Endothelial cell (in vitro differentiated cells): ENCODE measurements at regions not wholly inside any gene's neighbourhood (a gene's known extent, or its start where the extent isn't known, plus 50 kb on each side); places are given as distances from the start of the nearest gene placed in this dataset.

Experiments used
- DNase-seq: peaks from one replicate; pipeline ENCODE4 v3.0.0; 2021; ENCODE audit warnings: low spot score
- H3K27ac Mint-ChIP-seq: one replicate; pipeline ENCODE4 v1.8.0; 2021; ENCODE audit warnings: mixed read lengths, inconsistent platforms; ENCODE audit not compliant: unreplicated experiment
- H3K27me3 Mint-ChIP-seq: one replicate; pipeline ENCODE4 v1.8.0; 2021; ENCODE audit warnings: mild to moderate bottlenecking, moderate library complexity, mixed read lengths, inconsistent platforms; ENCODE audit not compliant: unreplicated experiment
- H3K36me3 Mint-ChIP-seq: one replicate; pipeline ENCODE4 v1.8.0; 2021; ENCODE audit warnings: mild to moderate bottlenecking, low read depth, mixed read lengths, inconsistent platforms; ENCODE audit not compliant: unreplicated experiment
- H3K4me1 Mint-ChIP-seq: one replicate; pipeline ENCODE4 v1.8.0; 2021; ENCODE audit warnings: mild to moderate bottlenecking, mixed read lengths, inconsistent platforms; ENCODE audit not compliant: unreplicated experiment
- H3K4me3 Mint-ChIP-seq: one replicate; pipeline ENCODE4 v1.8.0; 2021; ENCODE audit warnings: mild to moderate bottlenecking, mixed read lengths, inconsistent platforms; ENCODE audit not compliant: unreplicated experiment
- H3K9me3 Mint-ChIP-seq: one replicate; pipeline ENCODE4 v1.8.0; 2021; ENCODE audit warnings: mixed read lengths, inconsistent platforms; ENCODE audit not compliant: unreplicated experiment
- TF ChIP-seq, protein P1 (sequence below): fragments of 200-600 bp; sonication (generic); IDR thresholded peaks from one replicate; pipeline ENCODE4 v1.5.0; 2021; ENCODE audit warnings: antibody characterized with exemption; ENCODE audit not compliant: unreplicated experiment

DNA sequence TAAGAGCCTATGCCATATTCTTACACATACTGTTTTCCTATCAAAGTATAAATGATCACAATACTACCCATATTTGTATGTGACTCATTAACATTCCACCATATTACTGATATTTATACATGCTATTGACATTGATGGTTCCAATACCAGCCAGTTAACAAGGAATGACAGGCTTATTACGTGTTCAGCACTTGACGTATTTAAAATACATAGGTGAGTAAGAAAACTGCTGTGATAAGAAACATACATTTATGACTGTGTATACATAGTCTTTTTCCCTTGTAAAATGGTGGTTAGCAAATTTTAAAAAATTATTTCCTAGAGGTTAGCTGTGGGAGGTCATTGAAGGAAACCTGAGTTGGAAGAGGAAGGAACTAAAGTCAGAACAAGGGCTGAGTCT is 81.1 kb upstream of the NEUROD6 start:
- H3K36me3 Mint-ChIP-seq, result no peaks in the 10 kb centered on the region
- no peaks in the 10 kb centered on the region for H3K4me1 Mint-ChIP-seq
- no peak for DNase-seq
- H3K27me3 Mint-ChIP-seq, result no peaks in the 10 kb centered on the region
- H3K4me3 Mint-ChIP-seq, result no peak overlapping the region
- no peak overlapping the region for H3K27ac Mint-ChIP-seq
- no peaks in the 10 kb centered on the region for H3K9me3 Mint-ChIP-seq
- TF ChIP-seq, protein P1, sequence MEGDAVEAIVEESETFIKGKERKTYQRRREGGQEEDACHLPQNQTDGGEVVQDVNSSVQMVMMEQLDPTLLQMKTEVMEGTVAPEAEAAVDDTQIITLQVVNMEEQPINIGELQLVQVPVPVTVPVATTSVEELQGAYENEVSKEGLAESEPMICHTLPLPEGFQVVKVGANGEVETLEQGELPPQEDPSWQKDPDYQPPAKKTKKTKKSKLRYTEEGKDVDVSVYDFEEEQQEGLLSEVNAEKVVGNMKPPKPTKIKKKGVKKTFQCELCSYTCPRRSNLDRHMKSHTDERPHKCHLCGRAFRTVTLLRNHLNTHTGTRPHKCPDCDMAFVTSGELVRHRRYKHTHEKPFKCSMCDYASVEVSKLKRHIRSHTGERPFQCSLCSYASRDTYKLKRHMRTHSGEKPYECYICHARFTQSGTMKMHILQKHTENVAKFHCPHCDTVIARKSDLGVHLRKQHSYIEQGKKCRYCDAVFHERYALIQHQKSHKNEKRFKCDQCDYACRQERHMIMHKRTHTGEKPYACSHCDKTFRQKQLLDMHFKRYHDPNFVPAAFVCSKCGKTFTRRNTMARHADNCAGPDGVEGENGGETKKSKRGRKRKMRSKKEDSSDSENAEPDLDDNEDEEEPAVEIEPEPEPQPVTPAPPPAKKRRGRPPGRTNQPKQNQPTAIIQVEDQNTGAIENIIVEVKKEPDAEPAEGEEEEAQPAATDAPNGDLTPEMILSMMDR, result no peak

DNA sequence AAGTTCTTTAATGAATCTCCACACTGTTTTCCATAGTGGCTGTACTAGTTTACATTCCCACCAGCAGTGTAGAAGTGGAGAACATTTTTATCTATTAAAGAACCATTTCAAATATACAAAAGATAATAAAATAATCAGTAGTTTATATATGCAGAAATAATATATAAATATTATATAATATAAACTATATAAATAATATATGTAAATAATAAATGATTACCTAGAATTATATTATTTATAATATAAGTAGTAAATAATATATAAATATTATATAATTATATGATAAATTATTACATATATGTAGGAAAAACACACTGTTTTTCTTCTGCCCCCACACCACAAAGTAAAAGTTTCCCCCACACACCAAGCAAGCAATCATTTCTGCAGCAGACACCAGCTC is 83.5 kb upstream of the NEUROD6 start:
- Mint-ChIP-seq H3K27me3 (no peaks in the 10 kb centered on the region), H3K4me1 (no peaks in the 10 kb centered on the region), H3K4me3 (no peak overlapping the region), H3K27ac (no peak overlapping the region), H3K9me3 (no peaks in the 10 kb centered on the region), H3K36me3 (no peaks in the 10 kb centered on the region)
- no peak for DNase-seq
- TF ChIP-seq, protein P1, result no peak

DNA sequence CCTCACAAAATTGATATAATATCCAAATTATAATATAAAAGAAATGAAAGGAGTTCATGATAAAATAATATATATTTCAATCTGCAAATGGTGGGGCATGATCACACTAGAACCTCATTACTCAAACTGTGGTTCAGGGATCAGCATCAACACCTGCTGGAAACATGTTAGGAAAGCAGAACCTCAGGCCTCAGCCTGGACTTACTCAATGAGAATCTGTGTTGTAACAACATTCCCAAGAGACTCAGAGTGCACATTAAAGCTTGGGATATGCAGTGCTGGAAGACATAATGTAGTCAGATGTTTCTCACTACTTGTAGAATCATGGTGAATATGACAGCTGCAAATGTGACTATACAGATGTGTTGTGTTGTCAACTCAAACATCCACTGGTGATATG is 81.7 kb upstream of the ITPRID1 start:
- peaks cover 2% of the 10 kb centered on the region for H3K27me3 Mint-ChIP-seq
- no peaks in the 10 kb centered on the region for H3K9me3 Mint-ChIP-seq
- peaks cover 9% of the 10 kb centered on the region for H3K4me1 Mint-ChIP-seq
- no peak overlapping the region for H3K27ac Mint-ChIP-seq
- no peak for DNase-seq
- H3K4me3 Mint-ChIP-seq, result no peak overlapping the region
- no peaks in the 10 kb centered on the region for H3K36me3 Mint-ChIP-seq
- TF ChIP-seq, protein P1, result no peak

DNA sequence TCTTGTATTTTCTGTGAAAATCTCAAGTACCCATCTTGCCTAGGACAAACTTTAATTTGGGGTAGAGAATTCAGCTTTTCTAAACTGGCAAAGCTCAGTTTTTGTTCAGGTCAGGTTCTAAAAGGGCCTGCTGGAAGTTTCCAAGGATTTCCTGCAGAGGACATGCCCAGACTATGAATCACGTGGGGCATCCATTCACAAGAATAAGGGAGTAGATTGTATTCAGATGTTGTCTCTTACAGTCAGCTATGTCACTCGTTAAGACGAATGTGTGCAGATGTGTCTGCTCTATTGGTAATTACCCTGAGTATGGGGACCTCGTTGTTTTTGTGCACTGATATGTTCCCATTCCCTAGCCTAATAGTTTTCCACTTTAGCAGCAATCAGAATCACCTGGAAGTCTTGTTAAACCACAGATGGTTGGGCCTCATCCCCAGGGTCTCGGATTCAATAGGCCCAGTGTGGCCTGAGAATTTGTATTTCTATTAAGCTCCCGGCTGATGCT is 81.0 kb upstream of the ITPRID1 start:
- Mint-ChIP-seq H3K36me3 (no peaks in the 10 kb centered on the region), H3K4me3 (no peak overlapping the region), H3K27ac (no peak overlapping the region), H3K27me3 (peaks cover 2% of the 10 kb centered on the region), H3K9me3 (no peaks in the 10 kb centered on the region), H3K4me1 (peaks cover 9% of the 10 kb centered on the region)
- TF ChIP-seq, protein P1, result no peak
- no peak for DNase-seq

DNA sequence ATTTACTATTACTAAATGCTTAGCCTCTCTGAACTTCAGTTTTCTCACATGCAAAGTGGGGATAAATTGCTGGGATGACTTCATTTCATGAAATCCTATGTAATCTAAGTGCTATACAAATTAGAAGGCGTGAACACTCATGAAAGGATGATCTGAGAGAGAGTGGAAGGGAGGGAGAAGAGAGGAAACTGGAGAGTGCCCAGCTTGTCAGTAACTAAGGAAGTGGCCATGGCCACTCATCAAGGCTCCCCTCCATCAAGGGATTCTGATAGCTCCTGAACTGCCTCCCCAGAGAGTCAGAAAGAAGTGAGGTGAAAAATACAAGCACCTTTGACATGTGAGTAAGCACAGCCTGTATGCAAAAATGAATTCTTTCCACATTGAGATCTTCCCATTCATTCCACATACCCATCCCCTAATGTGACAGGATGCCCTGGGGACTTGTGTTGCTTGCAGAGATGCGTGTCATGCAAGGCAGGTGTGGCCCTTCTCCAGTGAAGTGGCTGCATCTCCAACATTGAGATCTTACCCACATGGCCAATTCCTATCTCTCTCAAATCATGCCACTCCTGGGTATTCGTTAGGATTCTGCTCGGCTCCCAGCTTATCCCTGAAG is 76.5 kb upstream of the ITPRID1 start:
- Mint-ChIP-seq H3K27me3 (peaks cover 2% of the 10 kb centered on the region), H3K4me3 (no peak overlapping the region), H3K36me3 (no peaks in the 10 kb centered on the region), H3K9me3 (no peaks in the 10 kb centered on the region), H3K27ac (no peak overlapping the region), H3K4me1 (peaks cover 9% of the 10 kb centered on the region)
- TF ChIP-seq, protein P1, result no peak
- DNase-seq, result no peak
